ENCODE measurements at regions not wholly inside any gene's neighbourhood (a gene's known extent, or its start where the extent isn't known, plus 50 kb on each side); places are given as distances from the start of the nearest gene placed in this dataset.

GRCh38 chr4:134722306-134722705, 520.7 kb upstream of the PABPC4L start:
- TF ChIP-seq, protein P1, sequence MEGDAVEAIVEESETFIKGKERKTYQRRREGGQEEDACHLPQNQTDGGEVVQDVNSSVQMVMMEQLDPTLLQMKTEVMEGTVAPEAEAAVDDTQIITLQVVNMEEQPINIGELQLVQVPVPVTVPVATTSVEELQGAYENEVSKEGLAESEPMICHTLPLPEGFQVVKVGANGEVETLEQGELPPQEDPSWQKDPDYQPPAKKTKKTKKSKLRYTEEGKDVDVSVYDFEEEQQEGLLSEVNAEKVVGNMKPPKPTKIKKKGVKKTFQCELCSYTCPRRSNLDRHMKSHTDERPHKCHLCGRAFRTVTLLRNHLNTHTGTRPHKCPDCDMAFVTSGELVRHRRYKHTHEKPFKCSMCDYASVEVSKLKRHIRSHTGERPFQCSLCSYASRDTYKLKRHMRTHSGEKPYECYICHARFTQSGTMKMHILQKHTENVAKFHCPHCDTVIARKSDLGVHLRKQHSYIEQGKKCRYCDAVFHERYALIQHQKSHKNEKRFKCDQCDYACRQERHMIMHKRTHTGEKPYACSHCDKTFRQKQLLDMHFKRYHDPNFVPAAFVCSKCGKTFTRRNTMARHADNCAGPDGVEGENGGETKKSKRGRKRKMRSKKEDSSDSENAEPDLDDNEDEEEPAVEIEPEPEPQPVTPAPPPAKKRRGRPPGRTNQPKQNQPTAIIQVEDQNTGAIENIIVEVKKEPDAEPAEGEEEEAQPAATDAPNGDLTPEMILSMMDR (conservative IDR thresholded peaks at IDR 0.05) = no peak
- TF ChIP-seq EZH2 (IDR thresholded peaks at IDR 0.05; ENCODE audit: low read depth) = no peak
